Gastrocnemius medialis (tissue), 4 donors: ENCODE measurements at regions not wholly inside any gene's neighbourhood (a gene's known extent, or its start where the extent isn't known, plus 50 kb on each side); places are given as distances from the start of the nearest gene placed in this dataset.

Source experiments
- POLR2A ChIP-seq, 2 donors: fragments of 450-650 bp; IDR thresholded peaks; one replicate each; pipeline ENCODE4 v1.6.1; 2017; ENCODE audit warnings: antibody characterized with exemption in 2 of 2, mild to moderate bottlenecking in 2 of 2, moderate library complexity in 2 of 2
- TF ChIP-seq, protein P1 (sequence below), 5 experiments: fragments of 450-650 bp in 3 of 5; fragments of 200-600 bp in 2 of 5; sonication (generic) in 2 of 5; IDR thresholded peaks in 4 of 5; conservative IDR thresholded peaks in 1 of 5; 1 replicate in 4 of 5; 2 replicates in 1 of 5; pipeline ENCODE4 v1.5.1; 2016 to 2019; ENCODE audit warnings: antibody characterized with exemption in 5 of 5, mild to moderate bottlenecking in 3 of 5, moderate library complexity in 3 of 5

DNA sequence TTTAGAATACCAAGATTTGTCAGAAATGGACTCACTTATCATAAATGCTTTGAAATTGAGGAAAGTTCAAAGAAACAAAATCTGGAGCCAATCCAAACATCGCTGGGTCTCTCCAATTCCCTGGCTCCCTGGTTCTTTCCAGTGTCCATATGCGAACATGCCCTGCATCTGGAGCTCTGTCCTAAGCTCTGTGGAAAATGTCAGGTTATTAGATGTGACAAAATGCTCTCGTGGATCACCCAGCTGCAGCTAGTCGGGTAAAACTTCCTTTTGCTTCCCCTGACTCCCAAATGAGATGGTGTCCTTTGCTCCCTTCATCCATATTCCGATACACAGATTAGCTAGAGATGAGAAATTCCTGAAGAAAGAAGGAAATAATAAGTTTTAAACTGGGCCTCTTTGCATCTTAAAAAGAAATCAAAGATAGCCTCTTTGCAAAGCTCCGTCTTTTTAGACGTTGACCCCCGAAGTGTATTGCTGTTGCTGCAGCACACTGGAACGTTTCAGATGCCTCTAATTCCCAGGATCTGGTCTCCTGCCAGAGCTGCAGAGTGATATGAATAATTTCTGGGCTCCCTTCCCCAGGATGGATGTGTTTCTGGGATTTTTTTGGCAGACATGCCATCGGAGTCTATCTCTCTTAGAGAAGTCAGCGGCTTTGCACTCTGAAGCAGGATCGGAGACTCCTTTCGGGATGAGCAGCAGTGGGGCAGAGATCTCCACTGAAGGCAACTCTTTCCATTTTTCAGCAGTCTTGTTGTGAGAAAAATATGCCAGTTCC lies 102.9 kb downstream of the TEX26 start:
- TF ChIP-seq, protein P1, sequence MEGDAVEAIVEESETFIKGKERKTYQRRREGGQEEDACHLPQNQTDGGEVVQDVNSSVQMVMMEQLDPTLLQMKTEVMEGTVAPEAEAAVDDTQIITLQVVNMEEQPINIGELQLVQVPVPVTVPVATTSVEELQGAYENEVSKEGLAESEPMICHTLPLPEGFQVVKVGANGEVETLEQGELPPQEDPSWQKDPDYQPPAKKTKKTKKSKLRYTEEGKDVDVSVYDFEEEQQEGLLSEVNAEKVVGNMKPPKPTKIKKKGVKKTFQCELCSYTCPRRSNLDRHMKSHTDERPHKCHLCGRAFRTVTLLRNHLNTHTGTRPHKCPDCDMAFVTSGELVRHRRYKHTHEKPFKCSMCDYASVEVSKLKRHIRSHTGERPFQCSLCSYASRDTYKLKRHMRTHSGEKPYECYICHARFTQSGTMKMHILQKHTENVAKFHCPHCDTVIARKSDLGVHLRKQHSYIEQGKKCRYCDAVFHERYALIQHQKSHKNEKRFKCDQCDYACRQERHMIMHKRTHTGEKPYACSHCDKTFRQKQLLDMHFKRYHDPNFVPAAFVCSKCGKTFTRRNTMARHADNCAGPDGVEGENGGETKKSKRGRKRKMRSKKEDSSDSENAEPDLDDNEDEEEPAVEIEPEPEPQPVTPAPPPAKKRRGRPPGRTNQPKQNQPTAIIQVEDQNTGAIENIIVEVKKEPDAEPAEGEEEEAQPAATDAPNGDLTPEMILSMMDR (IDR thresholded peaks at IDR 0.05 in 4 of 5, conservative IDR thresholded peaks at IDR 0.05 in 1 of 5): no peak
- no peak for TF ChIP-seq POLR2A (IDR thresholded peaks at IDR 0.05)
